ENCODE measurements at regions not wholly inside any gene's neighbourhood (a gene's known extent, or its start where the extent isn't known, plus 50 kb on each side); places are given as distances from the start of the nearest gene placed in this dataset.

- no peak overlapping the region for H3K4me3 ChIP-seq
- H3K4me1 ChIP-seq (ENCODE audit: low read depth), result peaks cover 13% of the 10 kb centered on the region
- H3K27ac ChIP-seq, result no peak overlapping the region
- H3K9me3 ChIP-seq (ENCODE audit: low read depth), result no peaks in the 10 kb centered on the region
- peak; percentile 54 for TF ChIP-seq CTCF (IDR thresholded peaks at IDR 0.05; ENCODE audit: low read depth, low read length)
- peak; percentile 6 to 14 for DNase-seq (ENCODE audit: low read depth in 1 of 2, low spot score in 1 of 2)
- no peaks in the 10 kb centered on the region for H3K27me3 ChIP-seq
- H3K36me3 ChIP-seq, result no peaks in the 10 kb centered on the region
These were observed 347.3 kb upstream of the RAG2 start for GRCh38 chr11:36945384-36945783.

GRCh38 chr11:36933481-36933880, 335.4 kb upstream of the RAG2 start:
- no peak for DNase-seq (ENCODE audit: low read depth in 1 of 2, low spot score in 1 of 2)
- no peaks in the 10 kb centered on the region for H3K27me3 ChIP-seq
- TF ChIP-seq CTCF (IDR thresholded peaks at IDR 0.05; ENCODE audit: low read depth, low read length), result no peak
- no peak overlapping the region for H3K4me3 ChIP-seq
- no peaks in the 10 kb centered on the region for H3K36me3 ChIP-seq
- no peaks in the 10 kb centered on the region for H3K4me1 ChIP-seq (ENCODE audit: low read depth)
- no peaks in the 10 kb centered on the region for H3K9me3 ChIP-seq (ENCODE audit: low read depth)
- H3K27ac ChIP-seq, result no peak overlapping the region

- Histone ChIP-seq H3K4me1 (ENCODE audit: low read depth) (no peaks in the 10 kb centered on the region), H3K9me3 (ENCODE audit: low read depth) (no peaks in the 10 kb centered on the region), H3K27me3 (no peaks in the 10 kb centered on the region), H3K4me3 (no peak overlapping the region), H3K27ac (no peak overlapping the region), H3K36me3 (no peaks in the 10 kb centered on the region)
- DNase-seq (ENCODE audit: low read depth in 1 of 2, low spot score in 1 of 2), result no peak
- TF ChIP-seq CTCF (IDR thresholded peaks at IDR 0.05; ENCODE audit: low read depth, low read length), result no peak
These were observed 333.1 kb upstream of the RAG2 start for GRCh38 chr11:36931139-36931538.

GRCh38 chr11:36930256-36930655, 332.2 kb upstream of the RAG2 start:
- Histone ChIP-seq H3K4me1 (ENCODE audit: low read depth) (no peaks in the 10 kb centered on the region), H3K27ac (no peak overlapping the region), H3K4me3 (no peak overlapping the region), H3K36me3 (no peaks in the 10 kb centered on the region), H3K9me3 (ENCODE audit: low read depth) (no peaks in the 10 kb centered on the region), H3K27me3 (no peaks in the 10 kb centered on the region)
- TF ChIP-seq CTCF (IDR thresholded peaks at IDR 0.05; ENCODE audit: low read depth, low read length), result no peak
- DNase-seq (ENCODE audit: low read depth in 1 of 2, low spot score in 1 of 2), result no peak

GRCh38 chr11:36929401-36929800, 331.4 kb upstream of the RAG2 start:
- no peak overlapping the region for H3K27ac ChIP-seq

More at GRCh38 chr11:36929401-36929800, 331.4 kb upstream of the RAG2 start:
- no peaks in the 10 kb centered on the region for H3K36me3 ChIP-seq
- no peaks in the 10 kb centered on the region for H3K27me3 ChIP-seq
- no peaks in the 10 kb centered on the region for H3K4me1 ChIP-seq (ENCODE audit: low read depth)
- no peak overlapping the region for H3K4me3 ChIP-seq
- DNase-seq (ENCODE audit: low read depth in 1 of 2, low spot score in 1 of 2), result no peak
- no peaks in the 10 kb centered on the region for H3K9me3 ChIP-seq (ENCODE audit: low read depth)
- TF ChIP-seq CTCF (IDR thresholded peaks at IDR 0.05; ENCODE audit: low read depth, low read length), result no peak
